GM23248 (cell line): ENCODE measurements at regions not wholly inside any gene's neighbourhood (a gene's known extent, or its start where the extent isn't known, plus 50 kb on each side); places are given as distances from the start of the nearest gene placed in this dataset.
"Not testable (repeated sequence)": the region's sequence is repeated elsewhere in the genome, so short reads cannot be mapped to it uniquely, and the experiment has no call there.

Experiments
- EZH2 ChIP-seq: fragments of 200-600 bp; sonication (generic); IDR thresholded peaks from 2 replicates; pipeline ENCODE4 v1.6.1; 2018; ENCODE audit warnings: antibody characterized with exemption, mild to moderate bottlenecking; ENCODE audit not compliant: insufficient read depth, poor library complexity, severe bottlenecking
- EZH2phosphoT487 ChIP-seq: fragments of 200-600 bp; sonication (generic); IDR thresholded peaks from 2 replicates; pipeline ENCODE4 v1.6.1; 2018; ENCODE audit warnings: antibody characterized with exemption, moderate library complexity, mild to moderate bottlenecking, low read depth; ENCODE audit not compliant: insufficient read depth

- not testable (repeated sequence) for TF ChIP-seq EZH2, EZH2phosphoT487
Measured at GRCh38 chr1:161444725-161445124, 60.5 kb upstream of the FCGR2A start.
